Liver (tissue), 8 donors: ENCODE measurements at regions not wholly inside any gene's neighbourhood (a gene's known extent, or its start where the extent isn't known, plus 50 kb on each side); places are given as distances from the start of the nearest gene placed in this dataset.

Source experiments
- DNase-seq: peaks from one replicate; pipeline ENCODE4 v3.0.0-alpha.2; 2017; ENCODE audit warnings: low spot score
- H3K27ac ChIP-seq, 2 donors: one replicate each; pipeline ENCODE4 v1.7.0; 2013; ENCODE audit warnings: inconsistent platforms in 2 of 2, low read length in 2 of 2, control low read depth in 1 of 2, low read depth in 1 of 2, mild to moderate bottlenecking in 1 of 2
- H3K27me3 ChIP-seq, 4 donors: one replicate each; pipeline versions ENCODE4 v1.6.1 to v1.7.0; 2013; ENCODE audit warnings: low read length in 3 of 4, inconsistent platforms in 1 of 4, mild to moderate bottlenecking in 1 of 4, moderate library complexity in 1 of 4; ENCODE audit not compliant: control insufficient read depth in 4 of 4, insufficient read depth in 4 of 4
- H3K36me3 ChIP-seq, 4 donors: one replicate each; pipeline versions ENCODE4 v1.6.1 to v1.7.0; 2013; ENCODE audit warnings: low read length in 3 of 4, mild to moderate bottlenecking in 3 of 4, low read depth in 1 of 4, moderate library complexity in 1 of 4; ENCODE audit not compliant: control insufficient read depth in 4 of 4, insufficient read depth in 3 of 4
- H3K4me1 ChIP-seq, 4 donors: one replicate each; pipeline versions ENCODE4 v1.6.1 to v1.7.0; 2013; ENCODE audit warnings: low read length in 3 of 4, mild to moderate bottlenecking in 3 of 4, moderate library complexity in 1 of 4; ENCODE audit not compliant: control insufficient read depth in 4 of 4, insufficient read depth in 4 of 4
- H3K4me3 ChIP-seq, 3 donors: one replicate each; pipeline versions ENCODE4 v1.6.1 to v1.7.0; 2013; ENCODE audit warnings: low read length in 3 of 3, control low read depth in 1 of 3, low read depth in 1 of 3, mild to moderate bottlenecking in 1 of 3
- H3K9ac ChIP-seq, 2 donors: one replicate each; pipeline ENCODE4 v1.7.0; 2013; ENCODE audit warnings: low read length in 2 of 2, mild to moderate bottlenecking in 2 of 2, moderate library complexity in 2 of 2, control low read depth in 1 of 2, low read depth in 1 of 2
- H3K9me3 ChIP-seq, 4 donors: one replicate each; pipeline versions ENCODE4 v1.6.1 to v1.7.0; 2013; ENCODE audit warnings: low read length in 3 of 4; ENCODE audit not compliant: control insufficient read depth in 4 of 4
- ATF3 ChIP-seq: IDR thresholded peaks from 2 replicates; pipeline ENCODE4 v1.6.1; 2016; ENCODE audit warnings: antibody characterized with exemption
- EGR1 ChIP-seq, 2 donors: IDR thresholded peaks; 2 replicates each; pipeline ENCODE4 v1.6.1; 2016 to 2018; ENCODE audit warnings: antibody characterized with exemption in 2 of 2, low read depth in 2 of 2
- FOXA2 ChIP-seq: IDR thresholded peaks from 2 replicates; pipeline ENCODE4 v1.6.1; 2016; ENCODE audit warnings: antibody characterized with exemption
- HNF4A ChIP-seq, 2 donors: conservative IDR thresholded peaks; 2 replicates each; pipeline ENCODE4 v1.6.1; 2016; ENCODE audit warnings: antibody characterized with exemption in 2 of 2, mild to moderate bottlenecking in 2 of 2
- HNF4G ChIP-seq: IDR thresholded peaks from 2 replicates; pipeline ENCODE4 v1.6.1; 2016; ENCODE audit warnings: antibody characterized with exemption
- RAD21 ChIP-seq, 2 donors: IDR thresholded peaks; 2 replicates each; pipeline ENCODE4 v1.6.1; 2016; ENCODE audit warnings: antibody characterized with exemption in 2 of 2, mild to moderate bottlenecking in 2 of 2
- REST ChIP-seq: IDR thresholded peaks from 2 replicates; pipeline ENCODE4 v1.6.1; 2016; ENCODE audit warnings: antibody characterized with exemption, mild to moderate bottlenecking
- RXRA ChIP-seq, 2 donors: IDR thresholded peaks; 2 replicates each; pipeline ENCODE4 v1.6.1; 2017 to 2018; ENCODE audit warnings: antibody characterized with exemption in 2 of 2, mild to moderate bottlenecking in 1 of 2
- TAF1 ChIP-seq: conservative IDR thresholded peaks from 2 replicates; pipeline ENCODE4 v1.6.1; 2016; ENCODE audit warnings: antibody characterized with exemption, mild to moderate bottlenecking
- YY1 ChIP-seq: IDR thresholded peaks from 2 replicates; pipeline ENCODE4 v1.6.1; 2016; ENCODE audit warnings: antibody characterized with exemption, mild to moderate bottlenecking
- ZBTB33 ChIP-seq: IDR thresholded peaks from 2 replicates; pipeline ENCODE4 v1.6.1; 2016; ENCODE audit warnings: antibody characterized with exemption
- WGBS: extraction: QIAGEN DNeasy Blood & Tissue Kit; methylation state at CpG from one replicate; pipeline ENCODE4 v1.1.7; 2013; 5-methylcytosine and 5-hydroxymethylcytosine counted together
- TF ChIP-seq, protein P1 (sequence below): fragments of 150-350 bp; IDR thresholded peaks from 2 replicates; pipeline ENCODE4 v1.5.1; 2017; ENCODE audit warnings: improper control_type of control experiment, low read depth, low read length; ENCODE audit not compliant: missing input control
- donor health status: healthy.
- donor health status: healthy.
- donor health status: healthy.
- donor health status: healthy.
- donor health status: healthy.

- no peak for DNase-seq
- no peaks in the 10 kb centered on the region for H3K9me3 ChIP-seq
- H3K4me1 ChIP-seq: no peaks in the 10 kb centered on the region
- H3K4me3 ChIP-seq: no peak overlapping the region
- TF ChIP-seq, protein P1, sequence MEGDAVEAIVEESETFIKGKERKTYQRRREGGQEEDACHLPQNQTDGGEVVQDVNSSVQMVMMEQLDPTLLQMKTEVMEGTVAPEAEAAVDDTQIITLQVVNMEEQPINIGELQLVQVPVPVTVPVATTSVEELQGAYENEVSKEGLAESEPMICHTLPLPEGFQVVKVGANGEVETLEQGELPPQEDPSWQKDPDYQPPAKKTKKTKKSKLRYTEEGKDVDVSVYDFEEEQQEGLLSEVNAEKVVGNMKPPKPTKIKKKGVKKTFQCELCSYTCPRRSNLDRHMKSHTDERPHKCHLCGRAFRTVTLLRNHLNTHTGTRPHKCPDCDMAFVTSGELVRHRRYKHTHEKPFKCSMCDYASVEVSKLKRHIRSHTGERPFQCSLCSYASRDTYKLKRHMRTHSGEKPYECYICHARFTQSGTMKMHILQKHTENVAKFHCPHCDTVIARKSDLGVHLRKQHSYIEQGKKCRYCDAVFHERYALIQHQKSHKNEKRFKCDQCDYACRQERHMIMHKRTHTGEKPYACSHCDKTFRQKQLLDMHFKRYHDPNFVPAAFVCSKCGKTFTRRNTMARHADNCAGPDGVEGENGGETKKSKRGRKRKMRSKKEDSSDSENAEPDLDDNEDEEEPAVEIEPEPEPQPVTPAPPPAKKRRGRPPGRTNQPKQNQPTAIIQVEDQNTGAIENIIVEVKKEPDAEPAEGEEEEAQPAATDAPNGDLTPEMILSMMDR: no peak
- TF ChIP-seq RAD21 (IDR thresholded peaks at IDR 0.05) (no peak), TAF1 (no peak), REST (no peak), YY1 (no peak), EGR1 (IDR thresholded peaks at IDR 0.05; ENCODE audit: low read depth in 2 of 2) (no peak), HNF4A (conservative IDR thresholded peaks at IDR 0.05) (no peak), HNF4G (no peak), FOXA2 (no peak), RXRA (IDR thresholded peaks at IDR 0.05) (no peak), ZBTB33 (no peak), ATF3 (no peak)
- no peak overlapping the region for H3K27ac ChIP-seq
- WGBS: 75% methylated on average over 7 of the region's 7 CpGs
- no peak overlapping the region for H3K9ac ChIP-seq
- H3K27me3 ChIP-seq: no peaks in the 10 kb centered on the region
- no peaks in the 10 kb centered on the region for H3K36me3 ChIP-seq
These were observed 160.8 kb upstream of the SAMSN1 start for GRCh38 chr21:14706712-14707510.
